ENCODE measurements at regions not wholly inside any gene's neighbourhood (a gene's known extent, or its start where the extent isn't known, plus 50 kb on each side); places are given as distances from the start of the nearest gene placed in this dataset.

DNA sequence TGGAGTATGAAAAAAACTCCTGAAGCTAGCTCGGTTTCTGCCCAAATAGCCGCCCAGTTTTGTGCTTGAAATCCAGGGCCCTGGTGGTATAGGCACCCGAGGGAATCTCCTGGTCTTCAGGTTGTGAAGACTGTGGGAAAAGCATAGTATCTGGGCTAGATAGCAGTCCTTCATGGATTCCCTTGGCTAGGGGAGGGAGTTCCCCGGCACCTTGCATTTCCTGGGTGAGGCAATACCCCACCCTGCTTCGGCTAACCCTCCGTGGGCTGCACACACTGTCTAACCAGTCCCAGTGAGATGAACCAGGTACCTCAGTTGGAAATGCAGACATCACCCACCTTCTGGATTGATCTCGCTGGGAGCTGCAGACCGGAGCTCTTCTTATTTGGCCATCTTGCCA lies 184.5 kb upstream of the SLC35B3 start:
- no peak for TF ChIP-seq GATA2 (IDR thresholded peaks at IDR 0.05; ENCODE audit: low read depth, low read length)
- TF ChIP-seq GATA3 (IDR thresholded peaks at IDR 0.05; ENCODE audit: low read depth, low read length) = no peak

All from SH-SY5Y (cell line).